Keratinocyte (primary cell): ENCODE measurements at regions not wholly inside any gene's neighbourhood (a gene's known extent, or its start where the extent isn't known, plus 50 kb on each side); places are given as distances from the start of the nearest gene placed in this dataset.

Experiments
- DNase-seq: peaks from one replicate; pipeline ENCODE4 v3.0.0-alpha.2; 2011; ENCODE audit warnings: low read depth, missing footprints, low spot score
- FAIRE-seq: peaks from 2 replicates; lab custom pipeline; 2011; peaks lifted over from hg19 to GRCh38; lab: Jason Lieb, UNC
- H2AFZ ChIP-seq: 2 replicates; pipeline ENCODE4 v1.6.0; 2012; ENCODE audit warnings: low read length, control low read depth, inconsistent platforms; ENCODE audit not compliant: control insufficient read depth
- H3K27ac ChIP-seq: 2 replicates; pipeline ENCODE4 v1.5.1; 2011; ENCODE audit warnings: low read length; ENCODE audit not compliant: control insufficient read depth, insufficient read depth
- H3K27me3 ChIP-seq: 3 replicates; pipeline ENCODE4 v1.6.0; 2011; ENCODE audit warnings: low read length; ENCODE audit not compliant: control insufficient read depth, insufficient read depth; ENCODE audit errors: extremely low read depth
- H3K36me3 ChIP-seq, 2 experiments: 2 replicates in 1 of 2; 3 replicates in 1 of 2; pipeline ENCODE4 v1.5.1; 2011; ENCODE audit warnings: low read length in 2 of 2, mild to moderate bottlenecking in 1 of 2; ENCODE audit not compliant: control insufficient read depth in 2 of 2, insufficient read depth in 2 of 2; ENCODE audit errors: extremely low read depth in 1 of 2
- H3K4me1 ChIP-seq: 3 replicates; pipeline ENCODE4 v1.5.1; 2011; ENCODE audit warnings: low read length; ENCODE audit not compliant: control insufficient read depth, insufficient read depth; ENCODE audit errors: extremely low read depth
- H3K4me2 ChIP-seq: 3 replicates; pipeline ENCODE4 v1.6.0; 2011; ENCODE audit warnings: low read depth, low read length; ENCODE audit not compliant: control insufficient read depth, insufficient read depth; ENCODE audit errors: extremely low read depth
- H3K4me3 ChIP-seq, 3 experiments: fragments of 200-600 bp in 1 of 3; sonication (generic) in 1 of 3; 2 replicates in 2 of 3; 3 replicates in 1 of 3; pipeline ENCODE4 v1.5.1; 2011 to 2016; ENCODE audit warnings: low read length in 3 of 3, mild to moderate bottlenecking in 3 of 3, control low read depth in 2 of 3, inconsistent platforms in 1 of 3, low read depth in 1 of 3, mixed read lengths in 1 of 3, mixed run types in 1 of 3, moderate library complexity in 1 of 3; ENCODE audit not compliant: control insufficient read depth in 2 of 3, insufficient read depth in 2 of 3; ENCODE audit errors: extremely low read depth in 1 of 3
- H3K79me2 ChIP-seq: 2 replicates; pipeline ENCODE4 v1.6.0; 2012; ENCODE audit warnings: low read length; ENCODE audit not compliant: control insufficient read depth, insufficient read depth
- H3K9ac ChIP-seq: 3 replicates; pipeline ENCODE4 v1.6.0; 2011; ENCODE audit warnings: low read length; ENCODE audit not compliant: control insufficient read depth, insufficient read depth; ENCODE audit errors: extremely low read depth
- H3K9me1 ChIP-seq: 3 replicates; pipeline ENCODE4 v1.6.0; 2011; ENCODE audit warnings: low read length; ENCODE audit not compliant: control insufficient read depth, insufficient read depth; ENCODE audit errors: extremely low read depth
- H3K9me3 ChIP-seq: 2 replicates; pipeline ENCODE4 v1.5.1; 2012; ENCODE audit warnings: low read depth, low read length; ENCODE audit not compliant: control insufficient read depth
- H4K20me1 ChIP-seq: 3 replicates; pipeline ENCODE4 v1.6.0; 2011; ENCODE audit warnings: low read length; ENCODE audit not compliant: control insufficient read depth, insufficient read depth; ENCODE audit errors: extremely low read depth
- EZH2 ChIP-seq: IDR thresholded peaks from one replicate; pipeline ENCODE4 v1.6.1; 2012; ENCODE audit warnings: inconsistent platforms, mild to moderate bottlenecking, low read length, moderate library complexity
- dilution Hi-C: fragments of 300-500 bp; cut with MboI; formaldehyde crosslinking; loops from one replicate; pipeline ENCODE4 v1.7.0; 2020; ENCODE audit warnings: low sequenced_read_pairs; ENCODE audit not compliant: extremely low pct_ligation_motif_present
- TF ChIP-seq, protein P1 (sequence below), 3 experiments: IDR thresholded peaks in 1 of 3; conservative IDR thresholded peaks in 1 of 3; optimal IDR thresholded peaks in 1 of 3; 2 replicates in 2 of 3; 3 replicates in 1 of 3; pipeline versions ENCODE3 to v1.5.1; 2011; ENCODE audit warnings: low read length in 3 of 3, mild to moderate bottlenecking in 3 of 3, moderate library complexity in 2 of 3, control low read depth in 1 of 3, inconsistent platforms in 1 of 3; ENCODE audit not compliant: insufficient read depth in 2 of 3; ENCODE audit errors: extremely low read depth in 1 of 3

DNA sequence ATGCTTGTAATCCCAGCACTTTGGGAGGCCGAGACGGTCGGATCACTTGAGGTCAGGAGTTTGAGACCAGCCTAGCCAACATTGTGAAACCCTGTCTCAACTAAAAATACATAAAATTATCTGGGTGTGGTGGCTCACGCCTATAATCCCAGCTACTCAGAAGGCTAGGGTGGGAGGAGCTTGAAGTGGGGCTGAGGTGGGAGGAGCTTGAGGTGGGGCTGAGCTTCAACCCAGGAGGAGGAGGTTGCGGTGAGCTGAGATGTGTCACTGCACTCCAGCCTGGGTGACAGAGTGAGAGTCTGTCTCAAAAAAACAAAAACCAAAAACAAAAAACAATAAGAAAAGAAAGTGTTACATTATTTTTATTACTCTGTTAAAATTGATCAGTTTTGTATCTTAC lies 1164.4 kb upstream of the IGFBP7 start:
- no peaks in the 10 kb centered on the region for H3K9me1 ChIP-seq
- H3K4me3 ChIP-seq = no peak overlapping the region
- no peaks in the 10 kb centered on the region for H3K27me3 ChIP-seq
- no peaks in the 10 kb centered on the region for H3K9me3 ChIP-seq
- H2AFZ ChIP-seq = no peak overlapping the region
- no peaks in the 10 kb centered on the region for H4K20me1 ChIP-seq
- FAIRE-seq (no peak), DNase-seq (no peak)
- dilution Hi-C loops = no loop called here
- H3K36me3 ChIP-seq = no peaks in the 10 kb centered on the region
- H3K4me1 ChIP-seq = no peaks in the 10 kb centered on the region
- H3K79me2 ChIP-seq = no peaks in the 10 kb centered on the region
- H3K9ac ChIP-seq = no peak overlapping the region
- TF ChIP-seq, protein P1, sequence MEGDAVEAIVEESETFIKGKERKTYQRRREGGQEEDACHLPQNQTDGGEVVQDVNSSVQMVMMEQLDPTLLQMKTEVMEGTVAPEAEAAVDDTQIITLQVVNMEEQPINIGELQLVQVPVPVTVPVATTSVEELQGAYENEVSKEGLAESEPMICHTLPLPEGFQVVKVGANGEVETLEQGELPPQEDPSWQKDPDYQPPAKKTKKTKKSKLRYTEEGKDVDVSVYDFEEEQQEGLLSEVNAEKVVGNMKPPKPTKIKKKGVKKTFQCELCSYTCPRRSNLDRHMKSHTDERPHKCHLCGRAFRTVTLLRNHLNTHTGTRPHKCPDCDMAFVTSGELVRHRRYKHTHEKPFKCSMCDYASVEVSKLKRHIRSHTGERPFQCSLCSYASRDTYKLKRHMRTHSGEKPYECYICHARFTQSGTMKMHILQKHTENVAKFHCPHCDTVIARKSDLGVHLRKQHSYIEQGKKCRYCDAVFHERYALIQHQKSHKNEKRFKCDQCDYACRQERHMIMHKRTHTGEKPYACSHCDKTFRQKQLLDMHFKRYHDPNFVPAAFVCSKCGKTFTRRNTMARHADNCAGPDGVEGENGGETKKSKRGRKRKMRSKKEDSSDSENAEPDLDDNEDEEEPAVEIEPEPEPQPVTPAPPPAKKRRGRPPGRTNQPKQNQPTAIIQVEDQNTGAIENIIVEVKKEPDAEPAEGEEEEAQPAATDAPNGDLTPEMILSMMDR (optimal IDR thresholded peaks at IDR 0.05 in 1 of 3, IDR thresholded peaks at IDR 0.05 in 1 of 3, conservative IDR thresholded peaks at IDR 0.05 in 1 of 3; ENCODE audit: extremely low read depth in 1 of 3, insufficient read depth in 2 of 3, low read length in 3 of 3) = no peak
- no peak for TF ChIP-seq EZH2
- no peak overlapping the region for H3K4me2 ChIP-seq
- no peak overlapping the region for H3K27ac ChIP-seq

DNA sequence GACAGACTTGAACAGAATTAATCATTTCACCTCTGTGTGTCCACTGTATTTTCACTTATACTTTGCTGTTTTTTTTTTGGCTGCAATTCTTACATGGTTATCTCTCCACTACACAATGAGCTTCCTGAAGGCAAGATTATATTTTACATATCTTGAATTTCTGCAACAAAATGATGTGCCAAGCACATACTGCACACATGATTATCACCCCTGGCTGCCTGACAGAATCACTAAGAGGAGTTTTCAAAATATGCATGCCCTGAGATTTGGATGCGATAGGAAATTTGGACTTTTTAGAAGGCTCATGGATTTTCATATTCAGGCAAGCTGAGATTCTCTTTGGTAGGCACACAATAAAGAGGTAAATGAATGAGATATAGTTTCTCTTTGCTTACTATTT lies 1162.1 kb upstream of the IGFBP7 start:
- no peaks in the 10 kb centered on the region for H3K9me3 ChIP-seq
- H4K20me1 ChIP-seq = no peaks in the 10 kb centered on the region
- no peaks in the 10 kb centered on the region for H3K4me1 ChIP-seq
- no peak overlapping the region for H3K4me3 ChIP-seq
- no peaks in the 10 kb centered on the region for H3K79me2 ChIP-seq
- DNase-seq (no peak), FAIRE-seq (no peak)
- H3K9ac ChIP-seq = no peak overlapping the region
- H3K36me3 ChIP-seq = no peaks in the 10 kb centered on the region
- dilution Hi-C loops = no loop called here
- H2AFZ ChIP-seq = no peak overlapping the region
- H3K27me3 ChIP-seq = no peaks in the 10 kb centered on the region
- no peak overlapping the region for H3K27ac ChIP-seq
- TF ChIP-seq, protein P1 (optimal IDR thresholded peaks at IDR 0.05 in 1 of 3, IDR thresholded peaks at IDR 0.05 in 1 of 3, conservative IDR thresholded peaks at IDR 0.05 in 1 of 3; ENCODE audit: extremely low read depth in 1 of 3, insufficient read depth in 2 of 3, low read length in 3 of 3) = no peak
- no peak for TF ChIP-seq EZH2
- no peak overlapping the region for H3K4me2 ChIP-seq
- H3K9me1 ChIP-seq = no peaks in the 10 kb centered on the region
